Upper lobe of right lung (tissue), 1 donor: ENCODE measurements at regions not wholly inside any gene's neighbourhood (a gene's known extent, or its start where the extent isn't known, plus 50 kb on each side); places are given as distances from the start of the nearest gene placed in this dataset.

Experiments
- ATAC-seq: fragments of 200-7000 bp; cut with Tn5 transposase; one replicate; pipeline ENCODE4 v1.9.1; 2020; ENCODE audit warnings: mild to moderate bottlenecking, moderate library complexity
- DNase-seq: peaks from one replicate; pipeline ENCODE4 v3.0.0-alpha.2; 2020
- H3K27ac ChIP-seq: fragments of 200-600 bp; one replicate; pipeline ENCODE4 v1.8.0; 2022
- H3K27me3 ChIP-seq: fragments of 200-600 bp; one replicate; pipeline ENCODE4 v1.8.0; 2022; ENCODE audit warnings: mild to moderate bottlenecking
- H3K36me3 ChIP-seq: fragments of 200-600 bp; one replicate; pipeline ENCODE4 v1.8.0; 2022
- H3K4me1 ChIP-seq: fragments of 200-600 bp; one replicate; pipeline ENCODE4 v1.8.0; 2022
- H3K4me3 ChIP-seq: fragments of 200-600 bp; one replicate; pipeline ENCODE4 v1.8.0; 2022; ENCODE audit warnings: mild to moderate bottlenecking
- H3K9me3 ChIP-seq: fragments of 200-600 bp; one replicate; pipeline ENCODE4 v1.8.0; 2022
- intact Hi-C: fragments of 100-400 bp; cut with DNase I; formaldehyde crosslinking; loops from one replicate; pipeline ENCODE4 v1.11.0; 2022
- TF ChIP-seq, protein P1 (sequence below): fragments of 200-600 bp; IDR thresholded peaks from one replicate; pipeline ENCODE4 v1.8.0; 2022; ENCODE audit warnings: antibody characterized with exemption
- donor health status: DM: no; HTN: yes; CAD: no; lungs with severe emphysema.

GRCh38 chr1:5504364-5504740 lies 487.9 kb downstream of the NPHP4 start:
- no peak for DNase-seq
- intact Hi-C loops = no loop called here
- TF ChIP-seq, protein P1, sequence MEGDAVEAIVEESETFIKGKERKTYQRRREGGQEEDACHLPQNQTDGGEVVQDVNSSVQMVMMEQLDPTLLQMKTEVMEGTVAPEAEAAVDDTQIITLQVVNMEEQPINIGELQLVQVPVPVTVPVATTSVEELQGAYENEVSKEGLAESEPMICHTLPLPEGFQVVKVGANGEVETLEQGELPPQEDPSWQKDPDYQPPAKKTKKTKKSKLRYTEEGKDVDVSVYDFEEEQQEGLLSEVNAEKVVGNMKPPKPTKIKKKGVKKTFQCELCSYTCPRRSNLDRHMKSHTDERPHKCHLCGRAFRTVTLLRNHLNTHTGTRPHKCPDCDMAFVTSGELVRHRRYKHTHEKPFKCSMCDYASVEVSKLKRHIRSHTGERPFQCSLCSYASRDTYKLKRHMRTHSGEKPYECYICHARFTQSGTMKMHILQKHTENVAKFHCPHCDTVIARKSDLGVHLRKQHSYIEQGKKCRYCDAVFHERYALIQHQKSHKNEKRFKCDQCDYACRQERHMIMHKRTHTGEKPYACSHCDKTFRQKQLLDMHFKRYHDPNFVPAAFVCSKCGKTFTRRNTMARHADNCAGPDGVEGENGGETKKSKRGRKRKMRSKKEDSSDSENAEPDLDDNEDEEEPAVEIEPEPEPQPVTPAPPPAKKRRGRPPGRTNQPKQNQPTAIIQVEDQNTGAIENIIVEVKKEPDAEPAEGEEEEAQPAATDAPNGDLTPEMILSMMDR = no peak
- H3K27ac ChIP-seq = no peak overlapping the region
- H3K4me3 ChIP-seq = no peak overlapping the region
- peaks cover 22% of the 10 kb centered on the region for H3K27me3 ChIP-seq
- no peaks in the 10 kb centered on the region for H3K9me3 ChIP-seq
- no peaks in the 10 kb centered on the region for H3K4me1 ChIP-seq
- no peak for ATAC-seq
- no peaks in the 10 kb centered on the region for H3K36me3 ChIP-seq

- intact Hi-C loops = no loop called here
- TF ChIP-seq, protein P1 = no peak
- Histone ChIP-seq H3K36me3 (no peaks in the 10 kb centered on the region), H3K4me1 (no peaks in the 10 kb centered on the region), H3K27ac (no peak overlapping the region), H3K4me3 (no peak overlapping the region), H3K27me3 (peaks cover 22% of the 10 kb centered on the region), H3K9me3 (no peaks in the 10 kb centered on the region)
- ATAC-seq = no peak
- peak; percentile 43 for DNase-seq
These were observed 488.5 kb downstream of the NPHP4 start for GRCh38 chr1:5503556-5504363.

DNA sequence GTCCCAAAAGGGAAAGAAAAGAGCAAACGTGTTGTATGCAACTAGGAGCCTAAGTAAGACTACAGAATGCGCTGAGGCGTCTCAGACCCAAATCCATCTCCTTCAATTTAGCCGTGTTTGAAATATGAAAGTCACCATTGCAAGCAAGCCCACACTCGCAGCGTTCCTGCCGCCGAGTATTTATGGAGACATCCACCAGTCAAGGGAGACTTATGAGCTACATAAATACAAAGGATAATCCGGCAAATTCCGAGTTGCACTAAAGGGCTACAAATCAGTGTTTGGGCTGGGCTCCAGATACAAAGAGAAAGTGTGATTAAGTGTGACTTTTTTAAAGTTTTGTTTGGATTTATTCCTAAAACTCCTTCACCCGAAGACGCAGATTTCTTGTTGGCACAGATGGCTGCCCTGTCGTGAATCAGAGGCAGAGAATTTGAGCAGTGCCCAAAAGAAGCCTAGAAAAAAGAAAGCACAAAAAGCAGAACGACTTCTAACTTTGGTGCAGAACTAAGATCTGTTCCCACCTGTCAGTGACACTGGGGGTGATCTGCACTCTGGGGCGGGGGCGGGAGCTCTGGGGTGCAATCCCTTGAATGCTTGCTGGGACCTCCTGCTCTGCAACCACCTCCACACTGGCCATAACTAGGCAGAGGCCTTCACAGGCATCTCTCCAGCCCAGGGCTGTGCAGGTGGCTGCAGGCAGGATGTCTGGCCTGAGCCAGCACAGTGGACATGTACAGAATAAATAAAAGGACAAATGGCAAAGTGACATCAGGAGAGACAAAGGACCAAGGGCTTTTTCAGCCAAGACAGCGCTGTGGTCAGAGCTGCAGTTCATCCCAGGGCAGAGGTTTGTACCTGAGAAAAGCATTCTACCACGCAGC lies 489.7 kb downstream of the NPHP4 start:
- no peak overlapping the region for H3K4me3 ChIP-seq

DNA sequence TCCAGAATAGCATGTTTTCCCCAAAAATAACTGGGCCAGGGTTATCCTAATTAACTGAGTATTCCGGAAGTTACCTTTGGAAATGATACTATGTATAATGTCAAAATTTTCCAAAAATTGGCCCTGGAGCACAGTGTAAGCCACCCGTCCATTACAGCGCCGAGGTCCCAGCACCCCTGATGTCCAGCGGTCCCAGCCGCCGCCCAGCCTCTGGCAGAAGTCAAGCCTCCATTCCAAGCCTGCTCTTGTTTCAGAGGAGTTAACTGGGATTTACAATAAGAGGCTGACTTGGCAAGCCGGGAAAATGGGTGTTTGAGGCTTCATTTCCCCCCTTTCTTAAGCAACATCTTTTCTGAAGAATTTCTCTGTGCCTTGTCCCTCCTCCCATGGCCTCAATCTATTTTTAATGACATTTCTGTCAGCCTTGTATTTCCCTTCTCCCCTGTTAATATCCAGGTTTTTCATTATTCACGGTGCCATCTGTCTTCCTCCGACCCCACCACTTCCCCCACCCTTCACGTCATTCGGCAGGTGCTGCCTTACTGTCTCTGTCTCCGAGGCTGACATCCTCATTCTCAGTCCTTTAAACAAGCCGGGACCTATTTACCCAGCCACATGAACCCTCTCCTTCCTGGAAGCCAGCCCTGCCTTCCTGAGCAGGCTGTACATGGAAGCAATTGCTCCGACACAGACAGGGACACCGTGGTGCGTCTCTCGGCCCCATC lies 490.9 kb downstream of the NPHP4 start:
- Histone ChIP-seq H3K36me3 (no peaks in the 10 kb centered on the region), H3K9me3 (no peaks in the 10 kb centered on the region), H3K4me3 (no peak overlapping the region), H3K27ac (no peak overlapping the region), H3K27me3 (peaks cover 8% of the 10 kb centered on the region), H3K4me1 (no peaks in the 10 kb centered on the region)
- intact Hi-C loops = no loop called here
- TF ChIP-seq, protein P1 = no peak
- DNase-seq (no peak), ATAC-seq (no peak)

More for the DNA sequence above, 489.7 kb downstream of the NPHP4 start:
- intact Hi-C loops = no loop called here
- no peaks in the 10 kb centered on the region for H3K9me3 ChIP-seq
- H3K36me3 ChIP-seq = no peaks in the 10 kb centered on the region
- H3K4me1 ChIP-seq = no peaks in the 10 kb centered on the region
- ATAC-seq (no peak), DNase-seq (peak; percentile 40)
- H3K27ac ChIP-seq = no peak overlapping the region
- H3K27me3 ChIP-seq = peaks cover 19% of the 10 kb centered on the region
- TF ChIP-seq, protein P1 = no peak

- ATAC-seq = no peak
- TF ChIP-seq, protein P1 = no peak
- intact Hi-C loops = no loop called here
- no peaks in the 10 kb centered on the region for H3K36me3 ChIP-seq
- H3K27me3 ChIP-seq = peaks cover 7% of the 10 kb centered on the region
- DNase-seq = peak; percentile 20
- no peaks in the 10 kb centered on the region for H3K9me3 ChIP-seq
- H3K4me1 ChIP-seq = no peaks in the 10 kb centered on the region
- no peak overlapping the region for H3K4me3 ChIP-seq
- no peak overlapping the region for H3K27ac ChIP-seq
These were observed 491.7 kb downstream of the NPHP4 start for GRCh38 chr1:5500541-5500940.
